ENCODE measurements at regions not wholly inside any gene's neighbourhood (a gene's known extent, or its start where the extent isn't known, plus 50 kb on each side); places are given as distances from the start of the nearest gene placed in this dataset.

DNA sequence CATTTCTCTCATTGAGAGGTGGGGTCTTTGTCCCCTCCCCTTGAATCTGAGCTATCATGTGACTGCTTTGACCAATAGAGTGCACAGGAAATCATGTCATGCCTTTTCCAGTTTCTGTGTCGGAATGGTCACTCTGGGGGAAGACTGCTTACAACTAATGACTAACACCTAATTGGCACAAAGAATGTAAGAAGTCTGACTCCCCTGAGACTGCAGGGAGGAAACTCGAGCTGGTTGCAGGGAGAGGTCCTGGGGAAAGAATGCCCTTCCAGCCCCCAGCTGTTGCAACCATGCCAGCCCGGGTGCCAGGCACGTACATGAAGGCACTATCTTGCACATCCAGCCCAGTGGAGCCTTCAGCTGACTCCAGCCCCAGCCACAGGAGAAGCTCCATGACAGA is 254.2 kb downstream of the DHX15 start:
- DNase-seq (ENCODE audit: extremely low read depth, low read depth), result no peak
- no peak for TF ChIP-seq CTCF (IDR thresholded peaks at IDR 0.05; ENCODE audit: low read depth, low read length)

DNA sequence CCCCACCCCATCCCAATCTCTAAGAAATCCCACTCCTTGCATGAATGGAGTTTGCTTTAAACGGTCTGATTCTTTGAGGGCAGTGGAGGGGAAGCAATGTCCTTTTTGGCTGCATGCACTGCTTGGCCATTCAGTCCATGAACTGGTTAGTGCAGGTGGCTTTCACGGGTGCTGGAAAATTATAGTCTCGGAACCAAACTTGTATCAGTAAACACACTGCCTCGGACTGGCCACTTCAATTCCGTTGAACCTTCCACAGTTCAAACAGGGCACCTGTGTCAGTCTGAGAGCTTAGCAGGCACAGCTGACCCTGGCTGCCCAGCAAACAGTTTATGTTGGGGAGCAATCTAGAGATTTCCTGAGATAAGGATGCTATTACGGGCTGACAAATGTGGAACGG is 255.6 kb downstream of the DHX15 start:
- no peak for TF ChIP-seq CTCF (IDR thresholded peaks at IDR 0.05; ENCODE audit: low read depth, low read length)
- no peak for DNase-seq (ENCODE audit: extremely low read depth, low read depth)

DNA sequence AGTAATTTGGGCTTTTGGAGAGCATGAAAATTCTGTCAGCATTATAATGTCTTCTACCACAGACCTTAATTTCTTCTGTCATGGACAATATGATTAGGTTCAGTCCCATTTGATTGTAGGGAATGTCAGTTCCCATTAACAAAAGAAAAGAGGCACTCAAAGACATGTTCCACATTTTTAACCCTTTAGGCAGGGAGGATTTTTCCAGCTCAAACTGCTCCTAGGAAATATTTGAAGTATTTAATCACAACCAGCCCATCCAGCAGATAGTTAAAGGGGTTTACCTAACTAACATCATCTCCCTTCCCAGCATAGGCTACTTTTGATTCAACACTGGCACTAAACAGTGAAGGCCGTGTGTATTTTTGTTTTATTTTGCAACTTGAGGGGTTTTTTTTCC is 256.0 kb downstream of the DHX15 start:
- no peak for DNase-seq (ENCODE audit: extremely low read depth, low read depth)
- no peak for TF ChIP-seq CTCF (IDR thresholded peaks at IDR 0.05; ENCODE audit: low read depth, low read length)

DNA sequence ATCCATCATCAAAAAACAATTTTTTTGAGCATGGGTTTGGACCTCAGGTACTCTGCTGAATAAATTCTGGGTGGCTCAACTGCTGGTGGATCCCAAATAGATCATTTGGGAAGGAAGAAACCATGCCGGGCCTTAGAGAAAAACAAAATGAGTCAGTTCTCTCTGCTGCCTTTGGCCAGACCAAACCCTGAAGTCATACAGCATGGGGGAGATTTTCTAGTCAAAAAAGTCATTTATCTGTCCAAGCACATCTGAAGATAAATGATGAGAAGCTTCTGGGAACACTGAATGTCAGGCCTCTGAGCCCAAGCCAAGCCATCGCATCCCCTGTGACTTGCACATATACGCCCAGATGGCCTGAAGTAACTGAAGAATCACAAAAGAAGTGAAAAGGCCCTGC is 261.4 kb downstream of the DHX15 start:
- no peak for TF ChIP-seq CTCF (IDR thresholded peaks at IDR 0.05; ENCODE audit: low read depth, low read length)
- no peak for DNase-seq (ENCODE audit: extremely low read depth, low read depth)

DNA sequence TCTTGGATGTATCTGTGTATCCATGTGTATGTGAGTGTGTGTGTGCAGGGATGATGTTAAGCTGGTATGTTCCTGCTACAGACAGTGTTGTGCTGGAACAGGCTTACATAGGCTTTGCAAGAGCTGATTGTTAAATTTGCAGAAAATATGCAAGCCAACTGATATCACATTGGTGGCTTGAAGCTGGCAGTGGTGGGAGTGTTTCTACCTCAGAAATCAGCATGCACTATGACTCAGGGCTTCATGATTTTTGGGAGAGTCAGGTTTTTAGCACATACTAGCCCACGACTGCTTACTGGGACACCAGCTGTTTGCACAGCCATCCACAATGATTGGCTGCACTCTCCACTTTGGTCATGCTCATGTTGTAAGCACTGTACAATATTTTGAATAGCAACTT is 261.8 kb downstream of the DHX15 start:
- DNase-seq (ENCODE audit: extremely low read depth, low read depth), result no peak
- no peak for TF ChIP-seq CTCF (IDR thresholded peaks at IDR 0.05; ENCODE audit: low read depth, low read length)

DNA sequence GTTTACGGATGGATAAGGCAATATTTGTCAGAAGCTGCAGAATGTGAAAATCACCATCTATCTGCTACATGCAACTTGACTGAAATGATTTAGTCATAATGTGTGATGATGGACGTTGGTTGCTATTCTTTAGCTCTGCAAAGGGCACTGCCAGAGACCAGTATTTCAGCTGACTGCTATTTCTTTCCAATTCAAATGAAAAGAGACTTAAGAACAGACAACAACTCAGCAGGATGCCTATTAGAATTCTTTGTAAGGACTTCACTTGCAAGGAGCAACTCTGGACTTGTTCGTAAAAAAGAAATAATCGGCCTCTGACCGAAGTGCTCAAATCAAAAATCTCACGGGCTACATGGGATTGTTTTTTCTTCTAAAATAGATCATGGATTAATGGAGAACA is 262.7 kb downstream of the DHX15 start:
- TF ChIP-seq CTCF (IDR thresholded peaks at IDR 0.05; ENCODE audit: low read depth, low read length), result no peak
- no peak for DNase-seq (ENCODE audit: extremely low read depth, low read depth)

GRCh38 chr4:24321131-24321530 is 263.2 kb downstream of the DHX15 start:
- no peak for DNase-seq (ENCODE audit: extremely low read depth, low read depth)
- no peak for TF ChIP-seq CTCF (IDR thresholded peaks at IDR 0.05; ENCODE audit: low read depth, low read length)
